Loucy (cell line): ENCODE measurements at regions not wholly inside any gene's neighbourhood (a gene's known extent, or its start where the extent isn't known, plus 50 kb on each side); places are given as distances from the start of the nearest gene placed in this dataset.
"Not testable (repeated sequence)": the region's sequence is repeated elsewhere in the genome, so short reads cannot be mapped to it uniquely, and the experiment has no call there.

ENCODE experiments used
- H2AFZ ChIP-seq: fragments of 200-600 bp; sonication (generic); 2 replicates; pipeline ENCODE4 v1.6.0; 2016; ENCODE audit warnings: antibody characterized with exemption, mild to moderate bottlenecking, low read length, moderate library complexity
- H3F3A ChIP-seq: fragments of 200-600 bp; 2 replicates; pipeline ENCODE4 v1.6.0; 2016; ENCODE audit warnings: antibody characterized with exemption, low read depth, mild to moderate bottlenecking
- H3K27me3 ChIP-seq: fragments of 200-600 bp; sonication (generic); 2 replicates; pipeline ENCODE4 v1.6.1; 2014; ENCODE audit warnings: low read length, mild to moderate bottlenecking; ENCODE audit not compliant: insufficient read depth, poor library complexity, severe bottlenecking
- H3K36me3 ChIP-seq: fragments of 200-600 bp; sonication (generic); 2 replicates; pipeline ENCODE4 v1.6.1; 2016; ENCODE audit warnings: low read length; ENCODE audit not compliant: insufficient read depth
- H3K4me1 ChIP-seq: fragments of 200-600 bp; sonication (generic); 2 replicates; pipeline ENCODE4 v1.5.1; 2014; ENCODE audit warnings: low read length, mild to moderate bottlenecking; ENCODE audit not compliant: insufficient read depth, poor library complexity, severe bottlenecking
- H3K4me2 ChIP-seq: fragments of 200-600 bp; sonication (generic); 2 replicates; pipeline ENCODE4 v1.6.0; 2014; ENCODE audit warnings: antibody characterized with exemption, low read length, low read depth, mild to moderate bottlenecking; ENCODE audit not compliant: poor library complexity, severe bottlenecking
- H3K4me3 ChIP-seq: fragments of 200-600 bp; sonication (generic); 2 replicates; pipeline ENCODE4 v1.5.1; 2014; ENCODE audit warnings: low read length, mild to moderate bottlenecking, mixed read lengths; ENCODE audit not compliant: poor library complexity, severe bottlenecking
- H3K79me2 ChIP-seq: fragments of 200-600 bp; sonication (generic); 2 replicates; pipeline ENCODE4 v1.6.1; 2014; ENCODE audit warnings: low read length; ENCODE audit not compliant: insufficient read depth
- H3K9ac ChIP-seq: fragments of 200-600 bp; sonication (generic); 2 replicates; pipeline ENCODE4 v1.6.0; 2014; ENCODE audit warnings: mild to moderate bottlenecking, low read depth, low read length, moderate library complexity; ENCODE audit not compliant: poor library complexity, severe bottlenecking
- H3K9me2 ChIP-seq: fragments of 200-600 bp; sonication (generic); replicated peaks from 2 replicates; pipeline ENCODE4 v1.6.1; 2016; ENCODE audit warnings: low read depth, low read length, mixed read lengths
- H3K9me3 ChIP-seq: fragments of 200-600 bp; sonication (generic); 2 replicates; pipeline ENCODE4 v1.6.1; 2014; ENCODE audit warnings: mild to moderate bottlenecking, antibody characterized with exemption, low read length, low read depth; ENCODE audit not compliant: insufficient read depth
- H4K20me1 ChIP-seq: fragments of 200-600 bp; sonication (generic); 2 replicates; pipeline ENCODE4 v1.6.0; 2014; ENCODE audit warnings: antibody characterized with exemption, low read length, mild to moderate bottlenecking; ENCODE audit not compliant: insufficient read depth, poor library complexity, severe bottlenecking
- EZH2phosphoT487 ChIP-seq: fragments of 200-600 bp; IDR thresholded peaks from 2 replicates; pipeline ENCODE4 v1.6.1; 2018; ENCODE audit warnings: antibody characterized with exemption, mild to moderate bottlenecking, moderate library complexity, borderline replicate concordance
- TF ChIP-seq, protein P1 (sequence below): fragments of 200-600 bp; sonication (generic); conservative IDR thresholded peaks from 2 replicates; pipeline ENCODE4 v1.5.1; 2014; ENCODE audit warnings: mild to moderate bottlenecking, antibody characterized with exemption, low read length

- Histone ChIP-seq H3K4me2 (peak overlapping the region; percentile 39), H3F3A (no peaks in the 10 kb centered on the region), H3K27me3 (no peaks in the 10 kb centered on the region), H3K9me3 (no peaks in the 10 kb centered on the region), H3K4me1 (no peaks in the 10 kb centered on the region), H3K9me2 (no peaks in the 10 kb centered on the region), H2AFZ (peak overlapping the region; percentile 71; the same call in 1 of the 2 replicates), H3K9ac (no peak overlapping the region), H3K4me3 (peak overlapping the region; percentile 37), H3K79me2 (no peaks in the 10 kb centered on the region), H4K20me1 (no peaks in the 10 kb centered on the region), H3K36me3 (no peaks in the 10 kb centered on the region)
- TF ChIP-seq, protein P1, sequence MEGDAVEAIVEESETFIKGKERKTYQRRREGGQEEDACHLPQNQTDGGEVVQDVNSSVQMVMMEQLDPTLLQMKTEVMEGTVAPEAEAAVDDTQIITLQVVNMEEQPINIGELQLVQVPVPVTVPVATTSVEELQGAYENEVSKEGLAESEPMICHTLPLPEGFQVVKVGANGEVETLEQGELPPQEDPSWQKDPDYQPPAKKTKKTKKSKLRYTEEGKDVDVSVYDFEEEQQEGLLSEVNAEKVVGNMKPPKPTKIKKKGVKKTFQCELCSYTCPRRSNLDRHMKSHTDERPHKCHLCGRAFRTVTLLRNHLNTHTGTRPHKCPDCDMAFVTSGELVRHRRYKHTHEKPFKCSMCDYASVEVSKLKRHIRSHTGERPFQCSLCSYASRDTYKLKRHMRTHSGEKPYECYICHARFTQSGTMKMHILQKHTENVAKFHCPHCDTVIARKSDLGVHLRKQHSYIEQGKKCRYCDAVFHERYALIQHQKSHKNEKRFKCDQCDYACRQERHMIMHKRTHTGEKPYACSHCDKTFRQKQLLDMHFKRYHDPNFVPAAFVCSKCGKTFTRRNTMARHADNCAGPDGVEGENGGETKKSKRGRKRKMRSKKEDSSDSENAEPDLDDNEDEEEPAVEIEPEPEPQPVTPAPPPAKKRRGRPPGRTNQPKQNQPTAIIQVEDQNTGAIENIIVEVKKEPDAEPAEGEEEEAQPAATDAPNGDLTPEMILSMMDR = no peak
- TF ChIP-seq EZH2phosphoT487 = no peak
Observed at GRCh38 chr13:86909318-86909717, 761.9 kb upstream of the SLITRK5 start.

DNA sequence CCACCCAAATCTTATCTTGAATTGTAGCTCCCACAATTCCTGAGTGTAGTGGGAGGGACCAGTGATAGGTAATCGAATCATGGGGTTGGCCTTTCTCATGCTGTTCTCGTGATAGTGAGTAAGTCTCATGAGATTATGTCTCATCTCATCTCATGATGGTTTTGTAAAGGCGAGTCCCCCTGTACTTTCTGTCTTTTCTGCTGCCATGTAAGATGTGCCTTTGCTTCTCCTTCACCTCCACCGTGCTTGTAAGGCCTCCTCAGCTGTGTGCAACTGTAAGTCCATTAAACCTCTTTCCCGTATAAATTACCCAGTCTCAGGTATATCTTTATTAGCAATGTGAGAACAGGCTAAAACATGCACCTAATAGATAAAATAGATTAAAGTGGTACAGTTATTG, 756.4 kb upstream of the SLITRK5 start:
- Histone ChIP-seq H3F3A (no peaks in the 10 kb centered on the region), H3K79me2 (no peaks in the 10 kb centered on the region), H2AFZ (no peak overlapping the region), H3K4me2 (no peak overlapping the region), H4K20me1 (no peaks in the 10 kb centered on the region), H3K36me3 (no peaks in the 10 kb centered on the region), H3K9me2 (no peaks in the 10 kb centered on the region), H3K4me3 (no peak overlapping the region), H3K27me3 (no peaks in the 10 kb centered on the region), H3K9ac (no peak overlapping the region), H3K9me3 (no peaks in the 10 kb centered on the region), H3K4me1 (no peaks in the 10 kb centered on the region)
- TF ChIP-seq EZH2phosphoT487 = no peak
- TF ChIP-seq, protein P1 = no peak

- H2AFZ ChIP-seq, H3K4me3 ChIP-seq, H3K4me2 ChIP-seq, H3K9me3 ChIP-seq, H3K36me3 ChIP-seq, H3F3A ChIP-seq, H4K20me1 ChIP-seq, H3K9ac ChIP-seq, H3K79me2 ChIP-seq, H3K27me3 ChIP-seq, H3K9me2 ChIP-seq, H3K4me1 ChIP-seq: not testable (repeated sequence)
Observed at GRCh38 chr13:86917438-86917837, 753.7 kb upstream of the SLITRK5 start.

GRCh38 chr13:86918682-86919081, 752.5 kb upstream of the SLITRK5 start:
- Histone ChIP-seq H3K79me2 (no peaks in the 10 kb centered on the region), H3K4me1 (no peaks in the 10 kb centered on the region), H3K36me3 (no peaks in the 10 kb centered on the region), H4K20me1 (no peaks in the 10 kb centered on the region), H3F3A (no peaks in the 10 kb centered on the region), H3K27me3 (no peaks in the 10 kb centered on the region), H3K9me2 (no peaks in the 10 kb centered on the region), H3K4me2 (no peak overlapping the region), H3K9ac (no peak overlapping the region), H3K4me3 (no peak overlapping the region), H2AFZ (no peak overlapping the region), H3K9me3 (no peaks in the 10 kb centered on the region)
- TF ChIP-seq EZH2phosphoT487 = no peak
- TF ChIP-seq, protein P1 = no peak
